Upper lobe of right lung (tissue), 1 donor: ENCODE measurements at regions not wholly inside any gene's neighbourhood (a gene's known extent, or its start where the extent isn't known, plus 50 kb on each side); places are given as distances from the start of the nearest gene placed in this dataset.
A peak's percentile ranks its signal among the peaks of the same experiment; 100 is the strongest.

Experiments
- ATAC-seq: fragments of 200-7000 bp; cut with Tn5 transposase; one replicate; pipeline ENCODE4 v1.9.1; 2020; ENCODE audit warnings: mild to moderate bottlenecking, moderate library complexity
- DNase-seq: peaks from one replicate; pipeline ENCODE4 v3.0.0-alpha.2; 2020
- H3K27ac ChIP-seq: fragments of 200-600 bp; one replicate; pipeline ENCODE4 v1.8.0; 2022
- H3K27me3 ChIP-seq: fragments of 200-600 bp; one replicate; pipeline ENCODE4 v1.8.0; 2022; ENCODE audit warnings: mild to moderate bottlenecking
- H3K36me3 ChIP-seq: fragments of 200-600 bp; one replicate; pipeline ENCODE4 v1.8.0; 2022
- H3K4me1 ChIP-seq: fragments of 200-600 bp; one replicate; pipeline ENCODE4 v1.8.0; 2022
- H3K4me3 ChIP-seq: fragments of 200-600 bp; one replicate; pipeline ENCODE4 v1.8.0; 2022; ENCODE audit warnings: mild to moderate bottlenecking
- H3K9me3 ChIP-seq: fragments of 200-600 bp; one replicate; pipeline ENCODE4 v1.8.0; 2022
- intact Hi-C: fragments of 100-400 bp; cut with DNase I; formaldehyde crosslinking; loops from one replicate; pipeline ENCODE4 v1.11.0; 2022
- TF ChIP-seq, protein P1 (sequence below): fragments of 200-600 bp; IDR thresholded peaks from one replicate; pipeline ENCODE4 v1.8.0; 2022; ENCODE audit warnings: antibody characterized with exemption
- donor health status: DM: no; HTN: yes; CAD: no; lungs with severe emphysema.

- no peak for ATAC-seq
- Histone ChIP-seq H3K9me3 (no peaks in the 10 kb centered on the region), H3K4me1 (no peaks in the 10 kb centered on the region), H3K36me3 (no peaks in the 10 kb centered on the region), H3K4me3 (no peak overlapping the region), H3K27ac (no peak overlapping the region), H3K27me3 (no peaks in the 10 kb centered on the region)
- no peak for DNase-seq
- TF ChIP-seq, protein P1, sequence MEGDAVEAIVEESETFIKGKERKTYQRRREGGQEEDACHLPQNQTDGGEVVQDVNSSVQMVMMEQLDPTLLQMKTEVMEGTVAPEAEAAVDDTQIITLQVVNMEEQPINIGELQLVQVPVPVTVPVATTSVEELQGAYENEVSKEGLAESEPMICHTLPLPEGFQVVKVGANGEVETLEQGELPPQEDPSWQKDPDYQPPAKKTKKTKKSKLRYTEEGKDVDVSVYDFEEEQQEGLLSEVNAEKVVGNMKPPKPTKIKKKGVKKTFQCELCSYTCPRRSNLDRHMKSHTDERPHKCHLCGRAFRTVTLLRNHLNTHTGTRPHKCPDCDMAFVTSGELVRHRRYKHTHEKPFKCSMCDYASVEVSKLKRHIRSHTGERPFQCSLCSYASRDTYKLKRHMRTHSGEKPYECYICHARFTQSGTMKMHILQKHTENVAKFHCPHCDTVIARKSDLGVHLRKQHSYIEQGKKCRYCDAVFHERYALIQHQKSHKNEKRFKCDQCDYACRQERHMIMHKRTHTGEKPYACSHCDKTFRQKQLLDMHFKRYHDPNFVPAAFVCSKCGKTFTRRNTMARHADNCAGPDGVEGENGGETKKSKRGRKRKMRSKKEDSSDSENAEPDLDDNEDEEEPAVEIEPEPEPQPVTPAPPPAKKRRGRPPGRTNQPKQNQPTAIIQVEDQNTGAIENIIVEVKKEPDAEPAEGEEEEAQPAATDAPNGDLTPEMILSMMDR = no peak
- intact Hi-C loops = no loop called here
Observed at GRCh38 chr11:36890121-36890679, 292.2 kb upstream of the RAG2 start.

DNA sequence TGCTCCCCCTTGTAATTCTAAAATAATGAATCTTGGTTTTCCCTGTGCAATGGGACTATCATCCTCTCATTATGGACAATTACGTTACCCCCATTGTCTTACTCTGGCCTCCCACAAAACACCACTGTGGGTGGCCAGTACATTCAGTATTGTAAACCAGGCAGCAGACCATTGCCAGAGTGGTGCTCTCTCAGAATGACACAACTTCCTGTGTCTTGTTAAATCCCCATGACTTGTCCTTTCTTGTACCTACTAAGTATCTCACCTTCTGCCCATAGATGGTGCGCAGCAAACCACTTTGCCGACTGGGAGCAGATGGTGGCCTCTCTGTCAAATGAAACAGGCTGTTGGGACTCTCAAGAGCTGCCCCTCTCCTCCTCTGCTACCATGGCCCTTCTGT, 287.1 kb upstream of the RAG2 start:
- Histone ChIP-seq H3K27me3 (no peaks in the 10 kb centered on the region), H3K4me1 (no peaks in the 10 kb centered on the region), H3K9me3 (no peaks in the 10 kb centered on the region), H3K4me3 (no peak overlapping the region), H3K36me3 (no peaks in the 10 kb centered on the region), H3K27ac (no peak overlapping the region)
- ATAC-seq = no peak
- DNase-seq = no peak
- TF ChIP-seq, protein P1 = no peak
- intact Hi-C loops = no loop called here

- no peak for DNase-seq
- H3K36me3 ChIP-seq = no peaks in the 10 kb centered on the region
- H3K27me3 ChIP-seq = no peaks in the 10 kb centered on the region
- TF ChIP-seq, protein P1 = no peak
- no peak overlapping the region for H3K27ac ChIP-seq
- intact Hi-C loops = no loop called here
- peak; percentile 38 for ATAC-seq
- H3K4me3 ChIP-seq = no peak overlapping the region
- H3K9me3 ChIP-seq = no peaks in the 10 kb centered on the region
- H3K4me1 ChIP-seq = no peaks in the 10 kb centered on the region
Observed at GRCh38 chr11:36878737-36879136, 280.7 kb upstream of the RAG2 start.

DNA sequence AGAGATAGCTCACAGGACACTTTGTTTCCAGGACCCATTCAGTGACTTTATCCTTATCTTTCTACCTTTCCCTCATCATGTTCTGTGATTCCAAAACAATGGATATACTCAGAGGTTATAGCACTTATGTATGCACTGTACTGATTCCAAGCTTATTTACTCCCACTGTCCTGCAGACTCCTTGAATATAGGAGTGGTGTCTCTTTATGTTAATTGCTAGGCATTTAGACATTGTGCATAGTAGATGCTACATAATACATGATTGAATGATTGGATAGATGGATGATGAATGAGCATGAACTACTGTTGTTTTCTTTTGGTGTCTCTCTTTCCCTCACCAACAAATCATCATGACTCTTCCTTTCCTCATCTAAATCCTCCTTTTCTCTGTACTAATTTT, 279.1 kb upstream of the RAG2 start:
- Histone ChIP-seq H3K4me3 (no peak overlapping the region), H3K9me3 (no peaks in the 10 kb centered on the region), H3K27ac (no peak overlapping the region), H3K4me1 (no peaks in the 10 kb centered on the region), H3K36me3 (no peaks in the 10 kb centered on the region), H3K27me3 (no peaks in the 10 kb centered on the region)
- TF ChIP-seq, protein P1 = no peak
- DNase-seq = no peak
- intact Hi-C loops = no loop called here
- ATAC-seq = no peak

DNA sequence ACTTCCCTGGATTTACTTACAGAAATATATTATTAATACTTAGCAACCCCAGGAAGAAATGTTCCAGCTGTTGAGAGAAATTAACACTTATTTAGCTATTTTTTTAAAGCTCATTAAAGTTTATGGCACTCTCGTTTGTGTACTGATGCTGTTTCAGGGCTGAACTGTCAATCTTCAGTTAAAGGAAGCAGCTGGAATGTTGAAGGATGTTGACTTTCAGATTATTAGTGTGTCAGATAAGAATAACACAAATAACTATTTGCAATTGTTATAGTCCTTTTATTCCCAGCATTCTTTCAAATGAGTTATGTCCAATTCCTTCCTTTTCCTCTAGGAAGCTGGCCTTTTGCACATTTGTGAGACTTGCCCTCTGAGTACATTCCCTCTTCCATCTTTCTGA, 278.2 kb upstream of the RAG2 start:
- no peak for DNase-seq
- Histone ChIP-seq H3K27me3 (no peaks in the 10 kb centered on the region), H3K9me3 (no peaks in the 10 kb centered on the region), H3K27ac (no peak overlapping the region), H3K4me3 (no peak overlapping the region), H3K4me1 (no peaks in the 10 kb centered on the region), H3K36me3 (no peaks in the 10 kb centered on the region)
- no peak for ATAC-seq
- intact Hi-C loops = no loop called here
- TF ChIP-seq, protein P1 = no peak

- Histone ChIP-seq H3K27me3 (no peaks in the 10 kb centered on the region), H3K27ac (no peak overlapping the region), H3K4me3 (no peak overlapping the region), H3K36me3 (no peaks in the 10 kb centered on the region), H3K9me3 (no peaks in the 10 kb centered on the region), H3K4me1 (no peaks in the 10 kb centered on the region)
- ATAC-seq (no peak), DNase-seq (no peak)
- intact Hi-C loops = no loop called here
- TF ChIP-seq, protein P1 = no peak
Observed at GRCh38 chr11:36874291-36874690, 276.3 kb upstream of the RAG2 start.
